Smooth muscle cell (in vitro differentiated cells): ENCODE measurements at regions not wholly inside any gene's neighbourhood (a gene's known extent, or its start where the extent isn't known, plus 50 kb on each side); places are given as distances from the start of the nearest gene placed in this dataset.

ENCODE experiments used
- DNase-seq: peaks from one replicate; lab custom pipeline; 2025; ENCODE audit not compliant: unreplicated experiment; lab: John Stamatoyannopoulos, UW
- H2AFZ ChIP-seq: fragments of 200-600 bp; sonication (generic); 2 replicates; pipeline ENCODE4 v1.6.0; 2016; ENCODE audit warnings: antibody characterized with exemption, low read depth, mild to moderate bottlenecking
- H3F3A ChIP-seq: fragments of 200-600 bp; sonication (generic); 2 replicates; pipeline ENCODE4 v1.6.0; 2017; ENCODE audit warnings: antibody characterized with exemption, low read depth
- H3K27ac ChIP-seq: fragments of 200-600 bp; sonication (generic); 2 replicates; pipeline ENCODE4 v1.5.1; 2016; ENCODE audit warnings: low read depth, mild to moderate bottlenecking
- H3K27me3 ChIP-seq: fragments of 200-600 bp; sonication (generic); 2 replicates; pipeline ENCODE4 v1.6.1; 2016; ENCODE audit warnings: low read depth, mild to moderate bottlenecking
- H3K36me3 ChIP-seq: fragments of 200-600 bp; sonication (generic); 2 replicates; pipeline ENCODE4 v1.5.1; 2016; ENCODE audit warnings: low read depth
- H3K4me1 ChIP-seq: fragments of 200-600 bp; sonication (generic); 2 replicates; pipeline ENCODE4 v1.5.1; 2016; ENCODE audit warnings: low read depth
- H3K4me2 ChIP-seq: fragments of 200-600 bp; sonication (generic); 2 replicates; pipeline ENCODE4 v1.6.0; 2016; ENCODE audit warnings: mild to moderate bottlenecking
- H3K4me3 ChIP-seq: fragments of 200-600 bp; sonication (generic); 2 replicates; pipeline ENCODE4 v1.5.1; 2016; ENCODE audit warnings: mild to moderate bottlenecking
- H3K79me2 ChIP-seq: fragments of 200-600 bp; sonication (generic); 2 replicates; pipeline ENCODE4 v1.6.0; 2016; ENCODE audit warnings: low read depth, mild to moderate bottlenecking
- H3K9ac ChIP-seq: fragments of 200-600 bp; sonication (generic); 2 replicates; pipeline ENCODE4 v1.6.0; 2016; ENCODE audit warnings: low read depth
- H3K9me3 ChIP-seq: fragments of 200-600 bp; sonication (generic); replicated peaks from 2 replicates; pipeline ENCODE4 v1.5.1; 2016; ENCODE audit warnings: low read depth
- H4K20me1 ChIP-seq: fragments of 200-600 bp; sonication (generic); 2 replicates; pipeline ENCODE4 v1.6.0; 2016; ENCODE audit warnings: low read depth
- CTCF ChIP-seq: fragments of 200-600 bp; sonication (generic); IDR thresholded peaks from 2 replicates; pipeline ENCODE4 v1.5.1; 2017; ENCODE audit warnings: borderline replicate concordance, mild to moderate bottlenecking, antibody characterized with exemption; ENCODE audit not compliant: insufficient read depth, poor library complexity, severe bottlenecking
- WGBS: methylation state at CpG from one replicate; pipeline ENCODE4 v1.1.7; 2016; ENCODE audit warnings: low lambda C conversion rate; 5-methylcytosine and 5-hydroxymethylcytosine counted together

- Histone ChIP-seq H3K9ac (peak overlapping the region; percentile 79), H3K27ac (peak overlapping the region; percentile 92), H4K20me1 (no peaks in the 10 kb centered on the region), H3K79me2 (no peaks in the 10 kb centered on the region), H3K4me2 (peak overlapping the region; percentile 59), H3K9me3 (no peaks in the 10 kb centered on the region), H3K4me1 (peaks cover 10% of the 10 kb centered on the region), H2AFZ (no peak overlapping the region), H3K4me3 (no peak overlapping the region), H3F3A (peaks cover 9% of the 10 kb centered on the region), H3K27me3 (no peaks in the 10 kb centered on the region), H3K36me3 (no peaks in the 10 kb centered on the region)
- 35% methylated on average over 6 of the region's 6 CpGs for WGBS
- peak; percentile 10 for DNase-seq
- no peak for TF ChIP-seq CTCF
Measured at GRCh38 chr16:86924537-86924936, 346.2 kb downstream of the FOXL1 start.

GRCh38 chr16:86925067-86925791 is 346.9 kb downstream of the FOXL1 start:
- Histone ChIP-seq H3K4me3 (no peak overlapping the region), H3K27me3 (no peaks in the 10 kb centered on the region), H2AFZ (no peak overlapping the region), H3K4me1 (peaks cover 10% of the 10 kb centered on the region), H3K9ac (peak overlapping the region; percentile 79), H3K36me3 (no peaks in the 10 kb centered on the region), H3K4me2 (peak overlapping the region; percentile 59), H3K27ac (peak overlapping the region; percentile 92), H3K79me2 (no peaks in the 10 kb centered on the region), H4K20me1 (no peaks in the 10 kb centered on the region), H3F3A (peaks cover 9% of the 10 kb centered on the region), H3K9me3 (no peaks in the 10 kb centered on the region)
- no peak for TF ChIP-seq CTCF
- no peak for DNase-seq
- 28% methylated on average over 18 of the region's 18 CpGs for WGBS

GRCh38 chr16:86926181-86927094 is 348.1 kb downstream of the FOXL1 start:
- H3F3A ChIP-seq = peaks cover 9% of the 10 kb centered on the region
- peaks cover 16% of the 10 kb centered on the region for H3K4me1 ChIP-seq
- H3K9me3 ChIP-seq = no peaks in the 10 kb centered on the region
- no peak overlapping the region for H3K4me3 ChIP-seq
- H3K9ac ChIP-seq = no peak overlapping the region
- H3K27ac ChIP-seq = peak overlapping the region; percentile 92
- no peaks in the 10 kb centered on the region for H3K36me3 ChIP-seq
- no peaks in the 10 kb centered on the region for H3K79me2 ChIP-seq
- H3K27me3 ChIP-seq = no peaks in the 10 kb centered on the region
- no peak overlapping the region for H3K4me2 ChIP-seq
- TF ChIP-seq CTCF = no peak
- no peak overlapping the region for H2AFZ ChIP-seq
- no peak for DNase-seq
- H4K20me1 ChIP-seq = no peaks in the 10 kb centered on the region
- 89% methylated on average over 30 of the region's 30 CpGs for WGBS
